Activated B cell treated with CpG ODN at 0.5 μM for 24 hours (primary cell): ENCODE measurements at regions not wholly inside any gene's neighbourhood (a gene's known extent, or its start where the extent isn't known, plus 50 kb on each side); places are given as distances from the start of the nearest gene placed in this dataset.

ENCODE experiments used
- ATAC-seq: fragments of 200-7000 bp; cut with Tn5 transposase; one replicate; pipeline ENCODE4 v1.10.0; 2021; ENCODE audit warnings: low read depth, mild to moderate bottlenecking, moderate library complexity
- CTCF ChIA-PET: fragments of 350-600 bp; sonication (Branson Sonifier 250); formaldehyde crosslinking; loops from one replicate; lab custom pipeline; 2021; ENCODE audit warnings: antibody characterized with exemption; lab: Charles Lee
- POLR2A ChIA-PET: fragments of 350-600 bp; sonication (Branson Sonifier 250); formaldehyde crosslinking; loops from one replicate; lab custom pipeline; 2021; ENCODE audit warnings: antibody characterized with exemption; lab: Charles Lee
- DNase-seq: peaks from one replicate; pipeline ENCODE4 v3.0.0; 2022
- H3K27ac Mint-ChIP-seq: one replicate; pipeline ENCODE4 v1.8.0; 2020; ENCODE audit warnings: mixed read lengths
- H3K27me3 Mint-ChIP-seq: one replicate; pipeline ENCODE4 v1.8.0; 2021; ENCODE audit warnings: mixed read lengths
- H3K36me3 Mint-ChIP-seq: one replicate; pipeline ENCODE4 v1.8.0; 2021; ENCODE audit warnings: low read depth, mixed read lengths
- H3K4me1 Mint-ChIP-seq: one replicate; pipeline ENCODE4 v1.8.0; 2021; ENCODE audit warnings: mixed read lengths
- H3K4me3 Mint-ChIP-seq: one replicate; pipeline ENCODE4 v1.8.0; 2020; ENCODE audit warnings: mild to moderate bottlenecking, mixed read lengths
- H3K9me3 Mint-ChIP-seq: one replicate; pipeline ENCODE4 v1.8.0; 2020; ENCODE audit warnings: mixed read lengths
- CTCF ChIP-seq: fragments of 200-600 bp; IDR thresholded peaks from one replicate; pipeline ENCODE4 v1.8.0; 2022; ENCODE audit warnings: antibody characterized with exemption, mild to moderate bottlenecking
- intact Hi-C: fragments of 100-400 bp; cut with micrococcal nuclease; formaldehyde crosslinking; loops from one replicate; pipeline ENCODE4 v1.15.1; 2024

- peaks cover 3% of the 10 kb centered on the region for H3K9me3 Mint-ChIP-seq
- ATAC-seq (no peak), DNase-seq (no peak)
- H3K4me1 Mint-ChIP-seq: peaks cover 13% of the 10 kb centered on the region
- TF ChIP-seq CTCF: no peak
- intact Hi-C loops: no loop called here
- H3K27ac Mint-ChIP-seq: no peak overlapping the region
- POLR2A ChIA-PET: no interaction called here
- no peaks in the 10 kb centered on the region for H3K27me3 Mint-ChIP-seq
- H3K4me3 Mint-ChIP-seq: no peak overlapping the region
- H3K36me3 Mint-ChIP-seq: no peaks in the 10 kb centered on the region
- CTCF ChIA-PET: no interaction called here
These were observed 51.3 kb upstream of the FAM3C start for GRCh38 chr7:121447243-121447910.

GRCh38 chr7:121446526-121446925 lies 50.4 kb upstream of the FAM3C start:
- DNase-seq (no peak), ATAC-seq (no peak)
- intact Hi-C loops: no loop called here
- TF ChIP-seq CTCF: no peak
- H3K4me3 Mint-ChIP-seq: no peak overlapping the region
- no peak overlapping the region for H3K27ac Mint-ChIP-seq
- CTCF ChIA-PET: no interaction called here
- no peaks in the 10 kb centered on the region for H3K36me3 Mint-ChIP-seq
- peaks cover 10% of the 10 kb centered on the region for H3K4me1 Mint-ChIP-seq
- no peaks in the 10 kb centered on the region for H3K27me3 Mint-ChIP-seq
- peaks cover under 1% of the 10 kb centered on the region for H3K9me3 Mint-ChIP-seq
- POLR2A ChIA-PET: no interaction called here
